ENCODE measurements at regions not wholly inside any gene's neighbourhood (a gene's known extent, or its start where the extent isn't known, plus 50 kb on each side); places are given as distances from the start of the nearest gene placed in this dataset.

DNA sequence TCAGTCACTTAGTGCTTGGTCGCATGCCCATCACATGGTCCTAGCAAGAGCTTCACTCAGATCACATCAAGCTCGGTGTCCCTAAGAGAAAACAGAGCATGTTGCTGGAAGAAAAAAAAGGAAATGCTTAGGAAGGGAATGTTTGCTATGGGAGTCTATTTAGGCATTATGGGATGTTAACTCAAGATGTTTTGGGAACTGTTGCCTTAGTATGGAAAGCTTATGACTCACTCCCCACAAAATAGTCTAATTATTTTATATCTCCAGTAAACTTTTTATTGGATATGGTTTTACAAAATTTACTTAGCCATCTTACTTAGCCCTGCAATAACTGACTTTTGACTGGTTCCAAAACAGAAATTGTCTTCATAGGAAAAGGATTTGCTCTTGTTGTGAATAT is 439.5 kb upstream of the ZEB2 start:
- no peak for DNase-seq

DNA sequence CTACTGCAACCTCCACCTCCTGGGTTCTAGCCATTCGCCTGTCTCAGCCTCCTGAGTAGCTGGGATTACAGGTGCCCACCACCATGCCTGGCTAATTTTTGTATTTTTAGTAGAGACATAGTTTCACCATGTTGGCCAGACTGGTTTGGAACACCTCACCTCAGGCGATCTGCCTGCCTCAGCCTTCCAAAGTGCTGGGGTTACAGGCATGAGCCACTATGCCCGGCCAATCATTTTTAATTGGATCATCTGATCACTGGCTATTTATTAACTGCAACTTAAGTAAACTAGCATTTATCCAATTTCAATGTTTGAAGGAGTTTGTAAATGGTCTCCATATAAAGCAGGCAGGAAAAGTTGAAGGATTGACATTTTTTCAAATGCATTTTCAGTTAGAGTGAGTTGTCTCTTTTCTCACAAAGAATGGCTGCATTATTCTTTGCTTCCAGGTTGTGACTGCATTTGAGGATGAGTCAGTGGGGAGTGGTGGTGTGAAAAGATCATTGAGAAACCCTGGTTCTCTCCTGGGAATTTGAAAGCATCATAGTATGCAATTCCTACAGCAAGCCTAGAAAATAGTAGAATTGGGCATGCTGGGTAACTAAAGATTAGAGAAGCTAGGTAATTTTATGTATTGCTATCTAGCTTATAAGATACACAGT is 431.1 kb upstream of the ZEB2 start:
- peak; percentile 68 for DNase-seq

DNA sequence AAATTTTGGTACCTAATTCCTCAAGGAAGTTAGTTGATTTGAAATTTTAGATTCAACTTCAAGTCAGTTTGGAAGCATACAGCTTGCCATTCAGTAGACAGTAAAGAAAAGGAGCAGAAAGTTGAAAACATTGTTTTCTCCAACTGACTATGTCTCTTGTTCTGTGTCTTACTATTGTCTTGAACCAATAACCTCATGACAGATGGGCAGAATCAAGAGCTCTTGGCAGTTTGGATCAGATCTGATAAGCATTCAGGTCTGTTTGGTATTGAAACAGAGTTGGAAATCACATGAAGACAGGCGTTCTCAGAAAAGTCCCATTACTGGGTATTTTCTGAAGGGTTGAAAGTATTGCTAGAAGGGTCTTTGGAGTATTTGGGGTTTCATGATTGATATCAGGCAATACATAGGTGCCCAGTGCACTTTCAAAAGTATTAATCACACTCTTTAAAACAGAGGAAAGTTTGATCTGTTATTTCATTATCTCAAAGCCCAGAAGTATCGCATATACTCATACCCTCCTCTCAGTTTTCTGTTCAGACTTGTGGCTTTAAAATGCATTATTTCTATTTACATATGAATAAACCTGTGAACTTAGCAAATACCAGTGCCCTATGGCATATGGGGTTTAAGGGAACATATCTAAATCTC is 428.4 kb upstream of the ZEB2 start:
- no peak for DNase-seq

DNA sequence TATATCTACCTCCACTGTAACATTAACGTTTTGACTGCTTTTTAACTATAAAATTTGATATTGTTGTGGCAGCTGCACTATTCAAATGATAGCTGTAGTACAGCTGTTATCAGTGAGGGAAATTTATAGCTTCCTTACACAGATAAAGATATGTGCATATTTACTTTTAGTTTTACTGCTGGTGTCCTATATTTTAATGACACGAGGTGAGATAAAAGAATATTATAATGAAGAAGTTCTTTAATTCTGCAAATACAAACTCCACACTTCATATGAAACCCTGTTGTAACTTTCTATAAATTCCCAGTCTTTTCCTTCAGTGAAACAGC is 427.8 kb upstream of the ZEB2 start:
- no peak for DNase-seq

DNA sequence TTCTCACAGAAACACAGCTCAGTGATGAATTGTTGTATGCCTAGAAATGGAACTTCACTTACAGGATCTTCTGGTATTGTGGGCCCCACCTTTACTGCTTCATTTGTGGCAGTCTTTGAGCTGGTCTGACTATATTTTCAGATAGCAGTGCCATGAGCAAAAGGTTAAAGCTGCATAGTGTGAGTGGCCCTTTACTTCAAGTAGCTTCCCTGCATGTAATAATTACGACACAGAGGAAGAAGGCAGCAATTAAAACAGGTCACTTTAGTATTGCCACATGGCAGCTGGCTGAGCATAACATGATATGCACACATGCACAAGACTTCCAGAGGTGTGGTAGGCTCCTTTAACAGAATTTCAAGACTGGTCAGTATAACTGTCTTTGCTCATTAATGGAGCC is 426.3 kb upstream of the ZEB2 start:
- DNase-seq: no peak

DNA sequence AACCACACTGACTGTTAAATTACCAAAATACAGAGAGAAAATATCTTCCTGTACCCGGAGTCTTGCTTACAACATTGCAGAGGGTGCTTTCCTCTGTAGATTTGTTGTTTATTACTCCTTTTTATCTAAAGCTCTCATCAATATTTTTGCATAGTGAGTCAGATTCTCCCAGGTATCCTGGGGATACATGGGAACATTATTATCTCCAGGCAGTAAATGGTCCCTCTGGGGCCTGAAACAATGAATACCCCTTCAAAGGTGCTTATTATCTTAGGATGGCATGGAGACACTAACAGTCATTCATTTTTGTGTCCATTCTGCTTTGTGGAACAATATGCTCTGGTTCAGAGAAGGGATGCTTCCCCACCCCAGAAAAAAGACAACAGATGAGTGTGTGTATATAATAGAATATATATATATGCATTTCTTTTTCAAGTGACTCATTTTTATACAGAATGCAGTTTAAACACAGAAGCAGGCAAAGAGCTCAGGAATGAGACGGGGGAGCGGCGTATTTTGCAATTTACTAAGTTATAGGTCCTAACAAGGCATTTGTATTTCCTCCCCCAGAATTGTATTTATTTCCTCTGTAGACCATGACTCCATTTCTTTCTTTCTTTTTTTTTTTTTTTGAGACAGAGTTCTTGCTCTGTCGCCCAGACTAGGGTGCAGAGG is 424.8 kb upstream of the ZEB2 start:
- no peak for DNase-seq

DNA sequence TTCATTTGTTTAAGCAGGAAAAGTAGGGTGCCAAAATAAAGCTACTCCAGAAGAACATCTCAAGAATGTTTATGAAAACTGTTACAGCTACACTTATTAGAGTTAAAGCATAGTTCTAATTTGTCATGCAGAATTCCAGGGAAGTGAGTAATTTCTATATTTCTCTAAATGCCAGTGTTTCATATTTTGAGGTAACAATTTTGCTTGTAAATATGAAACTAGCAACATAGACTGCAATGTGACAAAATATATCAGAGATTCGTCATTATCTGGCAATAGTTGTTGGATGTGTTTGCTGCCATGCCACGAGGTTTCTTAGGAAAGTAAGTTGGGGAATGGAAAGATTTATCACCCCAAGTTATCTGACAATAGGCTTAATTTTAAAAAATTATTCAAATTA is 424.1 kb upstream of the ZEB2 start:
- DNase-seq: no peak

DNA sequence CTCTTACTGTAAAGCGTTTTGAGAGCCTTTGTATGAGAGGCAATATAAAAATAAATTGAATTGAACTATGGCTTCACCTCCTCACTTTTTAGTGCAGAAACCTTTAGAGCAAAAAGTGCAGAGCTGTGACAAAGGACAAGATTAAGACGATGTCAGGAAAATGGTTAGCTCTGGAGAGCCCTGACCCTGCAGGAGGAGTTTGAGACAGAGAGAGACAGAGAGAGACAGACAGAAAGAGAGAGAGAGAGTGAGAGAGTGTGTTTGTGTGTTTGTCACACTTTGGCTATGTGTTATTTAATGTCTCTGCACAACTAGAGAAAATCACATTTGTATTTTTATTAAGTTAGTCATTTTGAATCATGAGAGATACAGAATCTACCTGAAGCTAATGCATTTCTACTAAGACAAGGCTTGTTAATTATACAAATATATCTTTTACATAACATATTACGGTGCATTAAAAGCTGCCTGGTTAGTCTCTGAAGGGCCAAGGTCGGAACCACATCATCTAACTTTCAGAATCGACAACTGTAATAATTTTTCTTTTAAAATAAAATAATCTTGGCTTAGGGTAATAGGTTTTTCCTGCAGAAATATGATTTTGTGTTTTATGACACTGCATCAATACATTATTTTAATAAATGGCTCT is 423.5 kb upstream of the ZEB2 start:
- DNase-seq: no peak

DNA sequence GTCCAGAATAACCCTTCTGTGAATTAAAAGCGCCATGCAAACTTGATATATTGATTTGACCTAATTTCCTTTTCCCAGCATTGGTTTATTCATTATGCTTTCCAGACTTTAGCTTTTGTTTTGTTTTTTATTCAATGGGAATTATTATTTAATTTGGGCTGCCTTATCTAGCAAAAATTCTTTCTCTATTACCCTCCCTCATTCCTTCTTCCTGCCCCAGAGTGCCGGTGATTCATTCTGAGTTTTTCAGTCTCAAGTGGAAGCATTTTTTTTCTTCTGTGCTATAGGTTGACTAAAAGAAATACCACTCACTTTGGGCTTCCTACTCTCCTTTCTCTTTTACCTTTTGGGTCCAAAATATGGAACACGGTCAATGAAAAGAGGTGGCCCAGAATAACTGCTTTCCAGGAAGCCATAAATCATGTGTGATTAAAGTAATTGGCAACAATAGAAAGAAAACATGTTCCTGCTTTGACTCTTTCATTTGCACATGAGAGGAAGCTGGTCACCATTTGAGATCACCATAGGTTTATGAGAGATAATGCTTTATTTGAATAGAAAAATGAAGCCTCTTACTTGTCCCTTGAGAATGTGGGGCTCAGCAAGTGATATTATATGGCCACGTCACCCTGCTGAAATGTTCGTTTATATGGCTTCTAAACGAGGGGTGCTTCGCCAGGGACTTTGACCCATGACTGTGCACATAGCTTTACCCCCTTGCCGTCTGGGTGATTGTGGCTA is 422.8 kb upstream of the ZEB2 start:
- DNase-seq: no peak

DNA sequence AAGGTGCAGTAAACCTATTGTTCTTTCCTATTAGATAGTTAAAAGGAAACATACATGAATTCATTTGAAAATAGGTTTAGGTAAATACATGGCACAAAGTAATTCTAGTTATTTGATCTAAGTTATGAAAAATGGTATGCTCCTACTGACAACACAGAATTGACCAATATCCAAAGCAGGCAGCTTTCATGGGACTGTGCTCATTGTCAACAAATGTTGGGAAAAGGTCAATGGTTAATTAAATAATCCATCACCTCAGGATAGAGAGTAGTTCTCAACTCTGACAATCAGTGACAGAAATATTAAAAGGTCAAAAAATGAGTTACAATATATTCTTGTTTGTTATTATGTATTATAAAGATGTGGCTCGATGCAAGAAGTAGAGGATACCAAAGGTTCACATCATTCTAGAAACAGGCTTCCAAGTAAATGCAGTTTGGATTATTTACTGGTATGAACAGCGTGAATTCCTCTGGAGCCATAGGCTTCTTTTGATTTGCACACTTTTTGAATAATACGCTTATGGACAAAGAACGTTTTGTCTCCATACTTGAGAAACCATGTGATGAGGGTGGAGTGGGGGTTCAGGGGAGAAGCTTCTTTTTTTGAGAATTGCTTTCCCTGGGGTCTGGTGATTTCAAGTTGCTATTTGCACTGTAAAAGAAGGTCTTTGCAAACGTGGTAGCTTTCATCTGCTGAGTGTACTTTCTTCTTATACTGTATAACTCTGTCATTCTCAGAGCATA is 422.0 kb upstream of the ZEB2 start:
- DNase-seq: no peak

DNA sequence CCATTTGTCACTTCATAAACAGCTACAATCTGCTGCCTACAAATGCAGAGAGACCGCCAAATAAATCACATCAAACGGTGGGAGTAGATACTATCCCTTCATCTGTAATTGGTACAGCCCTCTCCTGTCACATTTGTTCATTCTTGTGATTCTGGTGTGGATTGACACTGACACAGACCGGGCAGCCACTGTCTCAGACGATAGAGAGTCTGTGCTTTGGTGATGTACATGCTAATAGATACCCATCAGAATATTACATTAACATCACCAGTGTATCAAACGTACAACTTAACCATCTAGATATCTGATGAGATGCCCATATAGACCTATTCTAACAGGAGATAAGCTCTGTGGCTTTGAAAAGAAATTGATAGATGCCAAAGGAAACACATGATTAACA is 419.7 kb upstream of the ZEB2 start:
- DNase-seq: no peak

DNA sequence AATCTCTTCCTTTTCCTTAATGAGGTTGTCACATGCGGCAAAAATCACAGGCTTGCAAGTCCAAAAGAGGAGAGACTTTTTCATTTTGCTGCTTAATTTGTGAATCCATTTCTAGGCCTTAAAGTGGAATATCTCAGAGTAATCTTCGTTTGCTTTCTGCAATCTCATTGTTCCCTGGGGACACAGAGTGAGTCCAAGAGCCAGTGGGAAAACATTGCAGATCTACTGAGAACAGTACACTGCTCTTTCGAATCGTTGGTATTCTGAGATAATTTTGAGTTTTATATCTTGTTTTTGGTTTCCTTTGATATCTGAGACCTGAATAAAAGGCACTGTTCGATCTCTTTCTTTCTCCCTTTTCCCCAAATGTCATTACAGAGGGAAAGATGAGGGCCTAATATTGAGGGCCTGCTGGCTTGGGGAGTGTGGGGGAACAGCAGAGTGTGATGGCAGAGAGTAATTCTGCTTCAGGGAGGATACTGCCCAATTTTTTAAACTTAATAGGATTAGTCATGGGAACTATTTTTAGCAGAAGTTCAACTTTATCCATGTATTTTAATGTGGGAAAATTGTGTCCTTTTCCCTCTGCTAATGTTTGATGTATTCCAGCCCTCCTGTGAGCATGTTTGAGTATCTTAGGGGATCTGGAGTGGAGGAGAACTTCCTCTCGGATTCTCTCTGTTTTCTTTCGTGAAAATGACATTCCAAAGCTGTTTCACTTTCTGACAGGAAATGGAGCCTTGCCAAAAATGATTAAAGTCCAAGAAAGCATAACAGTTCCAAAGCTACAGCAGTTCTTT is 418.2 kb upstream of the ZEB2 start:
- no peak for DNase-seq

DNA sequence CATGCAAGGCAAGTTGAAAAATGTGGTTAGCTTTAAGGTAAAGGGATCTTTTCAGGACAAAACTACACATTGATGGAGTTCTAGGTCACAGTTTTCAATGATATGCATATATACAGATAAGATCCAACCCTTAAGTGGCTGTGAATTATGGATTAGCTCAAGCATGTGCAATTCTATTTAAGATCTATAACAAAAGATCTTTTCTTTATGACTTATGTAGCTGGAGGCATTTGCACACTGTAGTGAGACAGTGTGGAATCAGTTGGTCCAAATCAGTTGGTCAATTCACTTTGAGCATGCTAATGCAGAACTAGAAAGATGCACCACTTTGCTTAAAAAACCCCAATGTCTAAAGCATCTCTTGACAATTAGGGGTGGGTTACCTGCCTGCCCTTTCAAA is 417.1 kb upstream of the ZEB2 start:
- no peak for DNase-seq

DNA sequence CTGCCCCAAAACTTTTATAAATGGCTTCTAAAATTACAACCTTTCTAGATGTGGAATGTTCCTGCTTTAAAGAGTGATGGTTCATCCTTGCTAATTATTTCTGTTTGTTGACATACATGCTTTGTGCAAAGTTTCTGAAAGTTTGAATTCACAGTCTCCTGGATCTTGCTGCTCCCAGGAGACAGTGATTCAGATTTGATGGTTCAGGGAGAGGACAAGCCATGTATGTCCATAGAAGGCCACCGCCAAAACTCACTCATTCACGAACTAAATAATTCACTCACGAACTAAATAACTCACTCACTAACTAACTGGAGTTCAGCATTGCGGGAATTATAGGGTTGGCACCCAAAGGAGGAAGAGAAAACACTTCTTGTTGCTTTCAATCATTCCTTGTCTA is 416.5 kb upstream of the ZEB2 start:
- DNase-seq: no peak

DNA sequence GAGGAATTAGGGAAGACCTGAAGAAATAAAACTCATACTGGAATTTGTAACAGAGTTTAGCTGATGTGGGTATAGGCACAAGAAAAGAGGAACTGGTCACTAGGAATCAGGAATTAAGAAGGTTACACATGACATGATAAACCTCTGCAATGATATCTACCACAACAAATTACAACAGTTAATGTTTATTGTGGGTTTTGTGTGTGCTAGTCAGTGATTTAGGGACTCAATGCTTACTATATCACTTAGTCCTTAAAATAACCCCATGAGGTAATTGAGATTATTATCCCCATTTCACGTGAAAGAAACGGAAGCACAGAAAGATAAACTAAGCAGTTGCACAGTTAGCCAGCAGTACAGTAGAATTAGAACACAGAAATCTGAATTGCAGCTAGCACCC is 415.8 kb upstream of the ZEB2 start:
- DNase-seq: no peak

DNA sequence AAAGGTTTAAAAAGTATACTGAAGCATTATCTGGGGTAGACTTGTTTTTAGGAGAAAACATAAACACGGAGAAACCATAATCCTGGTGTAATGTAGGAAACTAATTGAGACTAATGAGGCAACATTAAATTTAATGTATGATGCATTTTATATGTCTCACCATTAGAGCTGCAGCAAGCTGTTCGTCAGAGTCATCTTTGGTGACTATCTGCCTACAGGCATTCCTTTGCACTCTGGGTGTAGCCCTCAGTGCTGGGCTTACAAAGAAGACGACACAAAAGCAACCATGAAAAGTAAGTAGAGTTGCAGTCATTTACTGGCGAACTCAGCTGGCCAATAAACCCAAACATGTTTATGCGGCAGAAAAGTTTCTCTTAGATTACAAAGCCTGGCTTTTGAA is 415.3 kb upstream of the ZEB2 start:
- DNase-seq: no peak

DNA sequence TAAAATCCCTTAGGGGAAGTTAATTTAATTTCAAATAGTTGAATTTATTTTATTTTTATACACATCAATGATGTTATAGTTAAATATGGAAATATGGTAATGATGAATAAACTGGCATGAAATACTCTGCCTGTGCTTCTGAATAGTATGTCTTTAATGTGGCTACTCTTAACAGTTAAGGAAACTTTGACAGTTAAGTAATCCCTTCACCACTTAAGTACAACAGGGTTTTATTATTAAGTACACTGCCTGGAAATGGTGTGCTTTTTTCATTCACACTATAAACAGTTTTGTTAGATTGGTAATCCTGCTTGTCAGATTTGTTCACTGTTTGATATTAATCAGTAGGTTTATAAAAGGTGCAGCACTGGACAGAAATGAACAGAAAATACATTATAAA is 412.0 kb upstream of the ZEB2 start:
- DNase-seq: no peak

DNA sequence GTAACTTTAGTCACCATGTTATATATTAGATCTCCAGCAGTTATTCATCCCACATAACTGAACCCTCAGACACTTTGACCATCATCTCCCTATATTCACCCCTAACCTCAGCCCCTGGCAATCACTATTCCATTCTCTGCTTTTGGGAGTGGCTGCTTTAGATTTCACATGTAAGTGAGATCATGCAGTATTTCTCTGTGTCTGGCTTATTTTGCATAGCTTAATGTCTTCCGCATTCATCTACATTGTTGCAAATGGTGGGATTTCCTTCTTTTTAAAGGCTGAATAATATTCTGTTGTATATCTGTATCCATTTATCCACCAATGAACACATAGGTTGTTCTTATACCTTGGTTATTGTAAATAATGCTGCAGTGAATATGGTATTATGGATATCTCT is 411.6 kb upstream of the ZEB2 start:
- DNase-seq: no peak

DNA sequence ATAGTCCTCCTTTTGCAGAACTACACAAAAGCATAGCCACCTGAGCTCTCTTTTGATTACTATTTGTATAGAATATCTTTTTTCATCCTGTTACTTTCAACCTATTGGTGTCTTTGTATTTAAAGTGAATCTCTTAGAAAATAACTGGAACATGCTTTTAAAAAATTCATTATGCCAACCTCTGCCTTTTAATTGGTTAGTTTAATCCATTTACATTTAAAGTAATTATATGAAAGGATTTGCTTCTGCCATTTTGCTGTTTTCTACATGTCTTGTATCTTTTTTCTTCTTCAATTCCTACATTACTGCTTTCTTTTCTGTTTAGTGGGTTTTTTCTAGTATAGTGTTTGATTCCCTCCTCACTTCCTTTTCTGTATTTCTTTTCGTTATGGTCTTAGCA is 407.5 kb upstream of the ZEB2 start:
- DNase-seq: no peak

DNA sequence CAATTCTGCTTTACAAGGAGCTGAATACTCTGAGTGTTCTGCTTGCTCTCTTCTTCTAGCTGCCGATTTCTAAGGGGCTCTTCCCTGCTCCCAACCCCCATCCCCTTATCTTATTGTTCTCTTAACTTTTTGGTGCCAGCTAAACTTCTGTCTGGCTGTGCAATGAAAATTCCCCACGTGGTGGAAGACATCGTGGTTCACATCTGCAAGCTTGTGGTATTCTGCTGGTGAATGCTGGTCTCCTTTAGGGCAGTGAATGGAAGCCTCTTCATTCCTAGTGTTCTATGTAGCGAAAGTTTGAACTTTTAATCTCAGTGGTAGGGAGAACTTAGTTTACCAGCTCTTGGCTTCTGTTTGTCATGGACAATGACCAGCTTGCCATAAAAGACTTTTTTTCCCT is 406.0 kb upstream of the ZEB2 start:
- no peak for DNase-seq

DNA sequence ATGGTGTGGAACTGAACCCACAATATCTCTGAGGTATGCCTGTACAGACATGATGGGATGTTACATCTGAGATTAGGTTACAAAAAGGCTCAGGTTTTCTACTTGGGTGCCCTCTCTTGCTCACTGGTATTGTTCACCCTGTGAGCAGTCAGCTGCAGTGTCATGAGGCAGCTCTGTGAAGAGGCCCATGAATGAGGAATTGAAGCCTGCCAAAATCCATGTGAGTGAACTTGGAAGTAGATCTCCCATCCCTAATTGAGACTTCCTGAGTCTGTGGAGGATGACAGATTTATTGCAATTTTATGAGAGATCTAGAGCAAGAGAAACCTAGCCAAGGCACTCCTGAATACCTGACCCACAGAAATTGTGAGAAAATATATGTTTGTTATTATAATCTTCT is 404.9 kb upstream of the ZEB2 start:
- DNase-seq: no peak

DNA sequence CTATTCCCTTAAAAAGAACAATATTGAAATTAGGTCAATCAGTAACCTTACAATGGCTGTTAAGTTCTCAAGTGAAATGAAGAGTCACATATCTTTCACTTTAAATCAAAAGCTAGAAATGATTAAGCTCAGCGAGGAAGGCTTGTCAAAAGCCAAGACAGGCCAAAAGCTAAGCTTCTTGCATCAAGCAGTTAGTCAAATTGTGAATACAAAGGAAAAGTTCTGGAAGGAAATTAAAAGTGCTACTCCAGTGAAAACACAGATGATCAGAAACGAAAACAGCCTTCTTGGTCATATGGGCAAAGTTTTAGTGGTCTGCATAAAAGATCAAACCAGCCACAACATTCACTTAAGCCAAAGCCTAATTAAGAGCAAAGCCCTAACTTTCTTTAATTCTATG is 402.6 kb upstream of the ZEB2 start:
- no peak for DNase-seq

Measured in islet precursor cell (in vitro differentiated cells).